CD4-positive, alpha-beta T cell treated with Interleukin-21 for 1 hour (primary cell): ENCODE measurements at regions not wholly inside any gene's neighbourhood (a gene's known extent, or its start where the extent isn't known, plus 50 kb on each side); places are given as distances from the start of the nearest gene placed in this dataset.
"Not testable (repeated sequence)": the region's sequence is repeated elsewhere in the genome, so short reads cannot be mapped to it uniquely, and the experiment has no call there.

Source experiments
- DNase-seq: peaks from one replicate; pipeline ENCODE4 v3.0.0-alpha.2; 2020

GRCh38 chr5:165370233-165370632 lies 1864.8 kb downstream of the MAT2B start:
- no peak for DNase-seq

GRCh38 chr5:165370794-165371193 lies 1865.4 kb downstream of the MAT2B start:
- DNase-seq = no peak

GRCh38 chr5:165375201-165375600 lies 1869.8 kb downstream of the MAT2B start:
- no peak for DNase-seq

- DNase-seq = no peak
These were observed 1888.4 kb downstream of the MAT2B start for GRCh38 chr5:165393839-165394238.

- DNase-seq = no peak
These were observed 1892.1 kb downstream of the MAT2B start for GRCh38 chr5:165397516-165397915.

- no peak for DNase-seq
These were observed 1894.7 kb downstream of the MAT2B start for GRCh38 chr5:165400086-165400485.

- DNase-seq = no peak
These were observed 1899.5 kb downstream of the MAT2B start for GRCh38 chr5:165404917-165405316.

GRCh38 chr5:165405340-165405739 lies 1899.9 kb downstream of the MAT2B start:
- DNase-seq = no peak

GRCh38 chr5:165407352-165407751 lies 1901.9 kb downstream of the MAT2B start:
- DNase-seq = no peak

GRCh38 chr5:165410476-165410875 lies 1905.1 kb downstream of the MAT2B start:
- DNase-seq = no peak

GRCh38 chr5:165411532-165411931 lies 1906.1 kb downstream of the MAT2B start:
- DNase-seq = not testable (repeated sequence)

GRCh38 chr5:165420493-165420892 lies 1915.1 kb downstream of the MAT2B start:
- DNase-seq = no peak

GRCh38 chr5:165423697-165424299 lies 1918.4 kb downstream of the MAT2B start:
- DNase-seq = no peak

GRCh38 chr5:165425594-165425993 lies 1920.2 kb downstream of the MAT2B start:
- no peak for DNase-seq

- no peak for DNase-seq
These were observed 1943.3 kb downstream of the MAT2B start for GRCh38 chr5:165448753-165449152.

GRCh38 chr5:165457859-165458481 lies 1952.6 kb downstream of the MAT2B start:
- DNase-seq = no peak

- no peak for DNase-seq
These were observed 1953.8 kb downstream of the MAT2B start for GRCh38 chr5:165459232-165459631.

GRCh38 chr5:165460911-165461310 lies 1955.5 kb downstream of the MAT2B start:
- no peak for DNase-seq

GRCh38 chr5:165477546-165477945 lies 1972.1 kb downstream of the MAT2B start:
- DNase-seq = no peak

- no peak for DNase-seq
These were observed 1990.5 kb downstream of the MAT2B start for GRCh38 chr5:165495829-165496380.

- no peak for DNase-seq
These were observed 1992.3 kb downstream of the MAT2B start for GRCh38 chr5:165497707-165498106.

- DNase-seq = no peak
These were observed 1997.7 kb downstream of the MAT2B start for GRCh38 chr5:165502893-165503691.

GRCh38 chr5:165504674-165505073 lies 1999.3 kb downstream of the MAT2B start:
- no peak for DNase-seq

GRCh38 chr5:165508286-165508685 lies 2002.9 kb downstream of the MAT2B start:
- DNase-seq = no peak
